H1 (cell line): ENCODE measurements at regions not wholly inside any gene's neighbourhood (a gene's known extent, or its start where the extent isn't known, plus 50 kb on each side); places are given as distances from the start of the nearest gene placed in this dataset.

ENCODE experiments used
- CBX8 ChIP-seq: fragments of 300-800, 300-1000 bp; sonication (generic); IDR thresholded peaks from 2 replicates; pipeline ENCODE4 v1.7.1; 2016; ENCODE audit warnings: low read depth, low read length, borderline replicate concordance
- CHD1 ChIP-seq: IDR thresholded peaks from 2 replicates; pipeline ENCODE4 v1.6.1; 2012; ENCODE audit warnings: low read depth, low read length, improper control_type of control experiment
- EGR1 ChIP-seq: IDR thresholded peaks from 2 replicates; pipeline ENCODE4 v1.6.1; 2011; ENCODE audit warnings: low read depth, low read length, borderline replicate concordance
- GTF2F1 ChIP-seq: IDR thresholded peaks from 2 replicates; pipeline ENCODE4 v1.6.1; 2012; ENCODE audit warnings: low read depth, low read length, improper control_type of control experiment, borderline replicate concordance
- MAFK ChIP-seq: IDR thresholded peaks from 2 replicates; pipeline ENCODE4 v1.6.1; 2012; ENCODE audit warnings: low read depth, mild to moderate bottlenecking, improper control_type of control experiment, low read length
- SUZ12 ChIP-seq: fragments of 200-600 bp; sonication (generic); IDR thresholded peaks from 2 replicates; pipeline ENCODE4 v1.6.1; 2012; ENCODE audit warnings: mild to moderate bottlenecking, inconsistent platforms, low read length, moderate library complexity, mixed read lengths
- TCF12 ChIP-seq: IDR thresholded peaks from 2 replicates; pipeline ENCODE4 v1.6.1; 2011; ENCODE audit warnings: low read depth, mild to moderate bottlenecking, low read length
- TF ChIP-seq, protein P1 (sequence below): IDR thresholded peaks from 2 replicates; pipeline ENCODE4 v1.6.1; 2011; ENCODE audit warnings: low read length, improper control_type of control experiment

DNA sequence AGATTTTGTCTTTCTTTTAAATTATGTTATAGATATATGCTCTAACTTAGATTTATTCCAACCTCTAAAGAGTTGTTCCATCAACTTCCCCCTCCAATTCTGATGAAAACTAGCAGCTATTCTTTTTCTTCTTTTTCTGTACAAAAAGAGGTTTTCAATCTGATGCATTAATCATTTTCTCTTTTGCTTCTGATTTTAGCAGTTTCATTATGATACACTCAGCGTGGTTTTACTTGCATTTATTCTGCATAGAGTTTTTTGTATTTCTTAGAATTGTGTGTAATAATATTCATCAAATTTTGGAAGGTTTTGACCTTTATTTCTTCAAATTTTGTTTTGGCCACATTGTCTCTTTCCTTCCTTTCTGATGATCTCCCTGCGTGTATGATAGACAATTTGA is 968.1 kb upstream of the CDH18 start (continued):
- TF ChIP-seq TCF12 = no peak
- no peak for TF ChIP-seq MAFK
- TF ChIP-seq SUZ12 = no peak
- no peak for TF ChIP-seq CBX8
- TF ChIP-seq EGR1 = no peak
- TF ChIP-seq, protein P1, sequence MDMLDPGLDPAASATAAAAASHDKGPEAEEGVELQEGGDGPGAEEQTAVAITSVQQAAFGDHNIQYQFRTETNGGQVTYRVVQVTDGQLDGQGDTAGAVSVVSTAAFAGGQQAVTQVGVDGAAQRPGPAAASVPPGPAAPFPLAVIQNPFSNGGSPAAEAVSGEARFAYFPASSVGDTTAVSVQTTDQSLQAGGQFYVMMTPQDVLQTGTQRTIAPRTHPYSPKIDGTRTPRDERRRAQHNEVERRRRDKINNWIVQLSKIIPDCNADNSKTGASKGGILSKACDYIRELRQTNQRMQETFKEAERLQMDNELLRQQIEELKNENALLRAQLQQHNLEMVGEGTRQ = no peak
- TF ChIP-seq GTF2F1 = no peak
- no peak for TF ChIP-seq CHD1
